Suprapubic skin (tissue), 4 donors: ENCODE measurements at regions not wholly inside any gene's neighbourhood (a gene's known extent, or its start where the extent isn't known, plus 50 kb on each side); places are given as distances from the start of the nearest gene placed in this dataset.

Source experiments
- CTCF ChIP-seq, 2 donors: fragments of 200-600 bp in 1 of 2; fragments of 450-650 bp in 1 of 2; sonication (generic) in 1 of 2; IDR thresholded peaks; one replicate each; pipeline ENCODE4 v1.5.1; 2016 to 2019; ENCODE audit warnings: antibody characterized with exemption in 2 of 2, mild to moderate bottlenecking in 1 of 2, moderate library complexity in 1 of 2
- EP300 ChIP-seq: sonication (generic); formaldehyde crosslinking; IDR thresholded peaks from one replicate; pipeline ENCODE4 v1.6.1; 2017; ENCODE audit warnings: antibody characterized with exemption
- POLR2A ChIP-seq, 2 donors: fragments of 450-650 bp; IDR thresholded peaks; one replicate each; pipeline ENCODE4 v1.6.1; 2017; ENCODE audit warnings: antibody characterized with exemption in 2 of 2, mild to moderate bottlenecking in 2 of 2, moderate library complexity in 2 of 2
- POLR2AphosphoS5 ChIP-seq, 3 donors: sonication (generic); formaldehyde crosslinking; IDR thresholded peaks; one replicate each; pipeline ENCODE4 v1.6.1; 2017; ENCODE audit warnings: antibody characterized with exemption in 3 of 3

DNA sequence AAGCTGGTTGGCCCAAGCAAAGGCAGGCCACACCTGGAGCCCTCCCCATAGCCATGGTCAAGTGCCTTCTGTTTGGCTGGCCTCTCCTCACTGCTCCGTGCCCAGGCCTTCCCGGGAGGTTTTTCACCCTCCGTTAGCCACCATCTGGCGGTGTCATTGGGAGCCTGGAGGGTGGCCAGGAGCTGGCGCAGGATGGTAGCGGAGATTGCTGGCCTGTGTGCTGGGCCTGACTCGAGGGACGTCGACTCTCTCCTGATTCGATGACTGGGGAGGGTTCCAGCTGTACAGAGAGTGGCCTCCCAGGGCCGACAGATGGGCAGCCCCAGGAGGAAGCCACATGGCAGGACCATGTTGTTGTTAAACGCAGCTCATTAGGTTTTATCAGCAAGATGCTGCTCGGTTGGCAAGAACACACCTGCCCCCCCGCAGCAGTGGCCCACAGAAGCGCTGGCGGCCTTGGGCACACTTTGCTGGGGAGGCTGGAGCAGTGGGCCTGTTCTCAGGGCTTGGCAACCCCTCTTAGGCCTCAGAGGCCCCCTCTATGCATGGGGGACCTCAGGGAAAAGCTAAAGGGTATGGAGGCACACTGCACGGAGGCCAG, 64.0 kb upstream of the CACUL1 start:
- TF ChIP-seq CTCF (IDR thresholded peaks at IDR 0.05) = no peak
- no peak for TF ChIP-seq POLR2AphosphoS5 (IDR thresholded peaks at IDR 0.05)
- no peak for TF ChIP-seq EP300
- TF ChIP-seq POLR2A (IDR thresholded peaks at IDR 0.05) = no peak
